Heart left ventricle (tissue), 16 donors: ENCODE measurements at regions not wholly inside any gene's neighbourhood (a gene's known extent, or its start where the extent isn't known, plus 50 kb on each side); places are given as distances from the start of the nearest gene placed in this dataset.

Source experiments
- ATAC-seq, 4 donors: fragments of 200-7000 bp; cut with Tn5 transposase; one replicate each; pipeline ENCODE4 v1.9.1; 2020 to 2022; ENCODE audit warnings: moderate library complexity in 4 of 4, mild to moderate bottlenecking in 3 of 4, moderate number of reproducible peaks in 1 of 4
- DNase-seq, 5 donors: peaks; one replicate each; pipeline ENCODE4 v3.0.0-alpha.2; 2020
- H3K27ac ChIP-seq, 12 donors: fragments of 200-600 bp; sonication (generic) in 4 of 12; one replicate each; pipeline versions ENCODE4 v1.5.0 to v1.8.0; 2016 to 2022; ENCODE audit warnings: mild to moderate bottlenecking in 2 of 12
- H3K27me3 ChIP-seq, 9 donors: fragments of 200-600 bp; sonication (generic) in 2 of 9; one replicate each; pipeline versions ENCODE4 v1.5.1 to v1.8.0; 2016 to 2022; ENCODE audit warnings: mild to moderate bottlenecking in 3 of 9
- H3K36me3 ChIP-seq, 9 donors: fragments of 200-600 bp; sonication (generic) in 2 of 9; one replicate each; pipeline versions ENCODE4 v1.5.0 to v1.8.0; 2018 to 2022; ENCODE audit warnings: mild to moderate bottlenecking in 2 of 9
- H3K4me1 ChIP-seq, 12 donors: fragments of 200-600 bp; sonication (generic) in 4 of 12; one replicate each; pipeline versions ENCODE4 v1.5.0 to v1.8.0; 2016 to 2022; ENCODE audit warnings: mild to moderate bottlenecking in 3 of 12
- H3K4me3 ChIP-seq, 12 donors: fragments of 200-600 bp; sonication (generic) in 4 of 12; one replicate each; pipeline versions ENCODE4 v1.5.0 to v1.8.0; 2017 to 2022; ENCODE audit warnings: mild to moderate bottlenecking in 9 of 12, moderate library complexity in 4 of 12
- H3K9me3 ChIP-seq, 12 donors: fragments of 200-600 bp; sonication (generic) in 4 of 12; one replicate each; pipeline versions ENCODE4 v1.5.0 to v1.8.0; 2016 to 2022; ENCODE audit warnings: mild to moderate bottlenecking in 1 of 12
- CTCF ChIP-seq, 12 donors: fragments of 200-600 bp; sonication (generic) in 4 of 12; IDR thresholded peaks; one replicate each; pipeline versions ENCODE4 v1.5.0 to v1.8.0; 2018 to 2022; ENCODE audit warnings: antibody characterized with exemption in 12 of 12, mild to moderate bottlenecking in 5 of 12
- POLR2A ChIP-seq, 2 donors: fragments of 450-650 bp; IDR thresholded peaks; one replicate each; pipeline ENCODE4 v1.6.1; 2017; ENCODE audit warnings: antibody characterized with exemption in 2 of 2, mild to moderate bottlenecking in 2 of 2, moderate library complexity in 2 of 2
- WGBS, 4 donors: extraction: QIAGEN DNeasy Blood & Tissue Kit in 2 of 4; methylation state at CpG; one replicate each; pipeline versions ENCODE4 v1.1.5 to v1.1.7; 2013 to 2018; 5-methylcytosine and 5-hydroxymethylcytosine counted together
- intact Hi-C, 10 donors: fragments of 100-400 bp; cut with DNase I; formaldehyde crosslinking; loops; one replicate each; pipeline versions ENCODE4 v1.11.1 to v1.14.2; 2022
- donor health status: ischemic (EF 13 %, LVEDD 7.1; RV severe dilation, severe dysfunction).
- donor health status: healthy with polysubstance abuse.
- donor health status: DM: no; HTN: yes; CAD: no.
- donor health status: DM: no; HTN: no; CAD: no.
- donor health status: ischemic (EF 25% LVEDD 6.9; RV normal size, moderate dysfunction).
- donor health status: ischemic (EF 25% LVEDD 5.7; RV mildly dilated, moderate dysfunction).
- donor health status: healthy.
- donor health status: DM: yes; HTN: yes; CAD: no.
- donor health status: ischemic (EF 35%, LVEDD 5.7; RV mildly dilated, moderate dysfunction).
- donor health status: nonischemic (EF 11% LVEDD 7.7; RV severe dilation, severe dysfunction).
- donor health status: DM: yes; HTN: yes; CAD: no.
- donor health status: PGD.
- donor health status: ischemic (EF 29% LVEDD 5.4; RV normal size, mild dysfunction).
- donor health status: nonischemic (EF 23%, LVEDD 6.1; RV moderate dilation, normal function).

- intact Hi-C loops: no loop called here
- peaks cover 0 to 35% (median 18%) of the 10 kb centered on the region in 9 donors for H3K27me3 ChIP-seq
- no peak for TF ChIP-seq CTCF (IDR thresholded peaks at IDR 0.05)
- TF ChIP-seq POLR2A (IDR thresholded peaks at IDR 0.05): no peak
- H3K27ac ChIP-seq: no peak overlapping the region
- no peak for ATAC-seq
- H3K36me3 ChIP-seq: no peaks in the 10 kb centered on the region
- 9 to 15% (median 11%) methylated on average over 32 of the region's 32 CpGs for WGBS, 4 donors
- peaks cover 0 to 24% (median 10%) of the 10 kb centered on the region in 12 donors for H3K4me1 ChIP-seq
- peak overlapping the region; percentile 51 to 77 (median 66) for H3K4me3 ChIP-seq
- peak in 1 of 5 donors; percentile 29 for DNase-seq
- peaks cover 0 to 5% (median 0%) of the 10 kb centered on the region in 12 donors for H3K9me3 ChIP-seq
Measured at GRCh38 chr7:25949736-25950487, 202.1 kb upstream of the NFE2L3 start.

- intact Hi-C loops: no loop called here
- Histone ChIP-seq H3K9me3 (peaks cover 0 to 5% (median 0%) of the 10 kb centered on the region in 12 donors), H3K36me3 (no peaks in the 10 kb centered on the region), H3K4me1 (peaks cover 0 to 24% (median 10%) of the 10 kb centered on the region in 12 donors), H3K27me3 (peaks cover 0 to 35% (median 18%) of the 10 kb centered on the region in 9 donors), H3K27ac (peak overlapping the region in 2 of 12 donors; percentile 24), H3K4me3 (peak overlapping the region; percentile 51 to 77 (median 66))
- TF ChIP-seq POLR2A (IDR thresholded peaks at IDR 0.05): no peak
- TF ChIP-seq CTCF (IDR thresholded peaks at IDR 0.05): no peak
- ATAC-seq (peak; percentile 84 to 98 (median 96)), DNase-seq (peak; percentile 77 to 93 (median 89))
- WGBS, 4 donors: 1 to 2% (median 1%) methylated on average over 25 to 86 of the region's 86 CpGs
Measured at GRCh38 chr7:25950488-25951413, 201.2 kb upstream of the NFE2L3 start.

GRCh38 chr7:25951414-25952260 lies 200.4 kb upstream of the NFE2L3 start:
- Histone ChIP-seq H3K27ac (peak overlapping the region in 3 of 12 donors; percentile 24 to 60 (median 34)), H3K9me3 (peaks cover 0 to 5% (median 0%) of the 10 kb centered on the region in 12 donors), H3K4me1 (peaks cover 0 to 24% (median 10%) of the 10 kb centered on the region in 12 donors), H3K36me3 (no peaks in the 10 kb centered on the region), H3K27me3 (peaks cover 0 to 35% (median 18%) of the 10 kb centered on the region in 9 donors), H3K4me3 (peak overlapping the region; percentile 31 to 77 (median 66))
- TF ChIP-seq POLR2A (IDR thresholded peaks at IDR 0.05): no peak
- no peak for TF ChIP-seq CTCF (IDR thresholded peaks at IDR 0.05)
- peak in 1 of 5 donors; percentile 66 for DNase-seq
- WGBS, 4 donors: 9 to 15% (median 13%) methylated on average over 40 to 46 of the region's 46 CpGs
- ATAC-seq: peak in 1 of 4 donors; percentile 56
- intact Hi-C loops: no loop called here
